Spleen (tissue), 7 donors: ENCODE measurements at regions not wholly inside any gene's neighbourhood (a gene's known extent, or its start where the extent isn't known, plus 50 kb on each side); places are given as distances from the start of the nearest gene placed in this dataset.

Experiments used
- POLR2AphosphoS5 ChIP-seq, 3 donors: sonication (generic); formaldehyde crosslinking; IDR thresholded peaks; one replicate each; pipeline ENCODE4 v1.5.1; 2017; ENCODE audit warnings: antibody characterized with exemption in 3 of 3
- TF ChIP-seq, protein P1 (sequence below), 11 experiments: fragments of 200-600 bp in 7 of 11; fragments of 450-650 bp in 4 of 11; sonication (generic) in 4 of 11; IDR thresholded peaks in 8 of 11; conservative IDR thresholded peaks in 3 of 11; 1 replicate in 7 of 11; 2 replicates in 4 of 11; pipeline versions ENCODE4 v1.4.0 to v1.8.0; 2016 to 2021; ENCODE audit warnings: antibody characterized with exemption in 11 of 11, inconsistent platforms in 4 of 11, mild to moderate bottlenecking in 1 of 11
- donor health status: DM: no; HTN: no; CAD: no; lungs with moderate emphysema.
- donor health status: DM: no; HTN: no; CAD: no.
- donor health status: DM: no; HTN: no; CAD: no.

DNA sequence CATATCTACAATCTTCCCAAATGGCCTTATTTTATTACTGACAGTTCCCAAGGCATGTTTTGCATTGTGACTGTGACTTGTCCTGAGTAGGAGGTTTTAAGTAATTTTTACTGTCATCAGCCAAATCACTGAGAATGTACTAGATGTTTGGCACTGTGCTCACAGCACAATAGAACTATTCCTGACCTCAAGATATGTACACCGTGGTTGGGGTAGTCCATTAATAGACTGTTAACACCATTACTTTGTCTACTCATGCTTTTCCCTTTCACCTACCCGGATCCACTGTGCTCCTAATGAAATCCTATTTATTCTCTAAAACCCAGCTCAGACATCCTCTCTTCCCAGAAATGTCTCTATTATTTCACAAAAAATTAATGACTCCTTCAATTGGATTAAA, 168.7 kb upstream of the TENM4 start:
- TF ChIP-seq, protein P1, sequence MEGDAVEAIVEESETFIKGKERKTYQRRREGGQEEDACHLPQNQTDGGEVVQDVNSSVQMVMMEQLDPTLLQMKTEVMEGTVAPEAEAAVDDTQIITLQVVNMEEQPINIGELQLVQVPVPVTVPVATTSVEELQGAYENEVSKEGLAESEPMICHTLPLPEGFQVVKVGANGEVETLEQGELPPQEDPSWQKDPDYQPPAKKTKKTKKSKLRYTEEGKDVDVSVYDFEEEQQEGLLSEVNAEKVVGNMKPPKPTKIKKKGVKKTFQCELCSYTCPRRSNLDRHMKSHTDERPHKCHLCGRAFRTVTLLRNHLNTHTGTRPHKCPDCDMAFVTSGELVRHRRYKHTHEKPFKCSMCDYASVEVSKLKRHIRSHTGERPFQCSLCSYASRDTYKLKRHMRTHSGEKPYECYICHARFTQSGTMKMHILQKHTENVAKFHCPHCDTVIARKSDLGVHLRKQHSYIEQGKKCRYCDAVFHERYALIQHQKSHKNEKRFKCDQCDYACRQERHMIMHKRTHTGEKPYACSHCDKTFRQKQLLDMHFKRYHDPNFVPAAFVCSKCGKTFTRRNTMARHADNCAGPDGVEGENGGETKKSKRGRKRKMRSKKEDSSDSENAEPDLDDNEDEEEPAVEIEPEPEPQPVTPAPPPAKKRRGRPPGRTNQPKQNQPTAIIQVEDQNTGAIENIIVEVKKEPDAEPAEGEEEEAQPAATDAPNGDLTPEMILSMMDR (IDR thresholded peaks at IDR 0.05 in 8 of 11, conservative IDR thresholded peaks at IDR 0.05 in 3 of 11): no peak
- TF ChIP-seq POLR2AphosphoS5 (IDR thresholded peaks at IDR 0.05): no peak
